ENCODE measurements at regions not wholly inside any gene's neighbourhood (a gene's known extent, or its start where the extent isn't known, plus 50 kb on each side); places are given as distances from the start of the nearest gene placed in this dataset.

GRCh38 chr6:125564941-125565340 is 184.5 kb upstream of the HEY2 start:
- Histone ChIP-seq H3K27ac (ENCODE audit: low read depth, low read length, poor library complexity, severe bottlenecking) (no peak overlapping the region), H3K27me3 (replicated peaks; ENCODE audit: insufficient read depth, low read depth, low read length, poor library complexity) (no peaks in the 10 kb centered on the region), H3K4me1 (ENCODE audit: insufficient read depth, low read length, poor library complexity, severe bottlenecking) (no peaks in the 10 kb centered on the region), H3K9me3 (ENCODE audit: low read depth, low read length, poor library complexity, severe bottlenecking) (no peaks in the 10 kb centered on the region), H3K36me3 (ENCODE audit: insufficient read depth, low read length, poor library complexity, severe bottlenecking) (no peaks in the 10 kb centered on the region), H3K4me3 (ENCODE audit: low read depth, low read length, poor library complexity, severe bottlenecking) (no peak overlapping the region)
- CTCF ChIA-PET, result no interaction called here
- no peak for DNase-seq (ENCODE audit: low spot score)
- BruUV-seq (replicated peaks), result no TSS peak
- no peak for TF ChIP-seq EZH2 (IDR thresholded peaks at IDR 0.05; ENCODE audit: borderline replicate concordance, low read depth, low read length, poor library complexity, severe bottlenecking)
- no peak for TF ChIP-seq CTCF (conservative IDR thresholded peaks at IDR 0.05; ENCODE audit: low read depth, low read length)
- intact Hi-C loops (cut with micrococcal nuclease; ENCODE audit: unreplicated experiment), result no loop called here
- POLR2A ChIA-PET (ENCODE audit: low non-redundant PET), result no interaction called here

- Histone ChIP-seq H3K27ac (ENCODE audit: low read depth, low read length, poor library complexity, severe bottlenecking) (no peak overlapping the region), H3K9me3 (ENCODE audit: low read depth, low read length, poor library complexity, severe bottlenecking) (no peaks in the 10 kb centered on the region), H3K4me1 (ENCODE audit: insufficient read depth, low read length, poor library complexity, severe bottlenecking) (no peaks in the 10 kb centered on the region), H3K27me3 (replicated peaks; ENCODE audit: insufficient read depth, low read depth, low read length, poor library complexity) (no peaks in the 10 kb centered on the region), H3K36me3 (ENCODE audit: insufficient read depth, low read length, poor library complexity, severe bottlenecking) (no peaks in the 10 kb centered on the region), H3K4me3 (ENCODE audit: low read depth, low read length, poor library complexity, severe bottlenecking) (no peak overlapping the region)
- TF ChIP-seq EZH2 (IDR thresholded peaks at IDR 0.05; ENCODE audit: borderline replicate concordance, low read depth, low read length, poor library complexity, severe bottlenecking) (no peak), CTCF (conservative IDR thresholded peaks at IDR 0.05; ENCODE audit: low read depth, low read length) (no peak)
- POLR2A ChIA-PET (ENCODE audit: low non-redundant PET), result no interaction called here
- CTCF ChIA-PET, result no interaction called here
- BruUV-seq (replicated peaks), result no TSS peak
- no peak for DNase-seq (ENCODE audit: low spot score)
- intact Hi-C loops (cut with micrococcal nuclease; ENCODE audit: unreplicated experiment), result no loop called here
Measured at GRCh38 chr6:125567407-125567806, 182.0 kb upstream of the HEY2 start.

- H3K36me3 ChIP-seq (ENCODE audit: insufficient read depth, low read length, poor library complexity, severe bottlenecking), result no peaks in the 10 kb centered on the region
- H3K27me3 ChIP-seq (replicated peaks; ENCODE audit: insufficient read depth, low read depth, low read length, poor library complexity), result no peaks in the 10 kb centered on the region
- no peak for DNase-seq (ENCODE audit: low spot score)
- POLR2A ChIA-PET (ENCODE audit: low non-redundant PET), result no interaction called here
- no TSS peak for BruUV-seq (replicated peaks)
- H3K27ac ChIP-seq (ENCODE audit: low read depth, low read length, poor library complexity, severe bottlenecking), result no peak overlapping the region
- no peaks in the 10 kb centered on the region for H3K4me1 ChIP-seq (ENCODE audit: insufficient read depth, low read length, poor library complexity, severe bottlenecking)
- no peak overlapping the region for H3K4me3 ChIP-seq (ENCODE audit: low read depth, low read length, poor library complexity, severe bottlenecking)
- TF ChIP-seq CTCF (conservative IDR thresholded peaks at IDR 0.05; ENCODE audit: low read depth, low read length) (no peak), EZH2 (IDR thresholded peaks at IDR 0.05; ENCODE audit: borderline replicate concordance, low read depth, low read length, poor library complexity, severe bottlenecking) (no peak)
- CTCF ChIA-PET, result no interaction called here
- H3K9me3 ChIP-seq (ENCODE audit: low read depth, low read length, poor library complexity, severe bottlenecking), result no peaks in the 10 kb centered on the region
- intact Hi-C loops (cut with micrococcal nuclease; ENCODE audit: unreplicated experiment), result no loop called here
Measured at GRCh38 chr6:125568609-125569008, 180.8 kb upstream of the HEY2 start.
